HepG2 (cell line): ENCODE measurements at regions not wholly inside any gene's neighbourhood (a gene's known extent, or its start where the extent isn't known, plus 50 kb on each side); places are given as distances from the start of the nearest gene placed in this dataset.

Experiments
- ARID5B ChIP-seq: IDR thresholded peaks from 2 replicates; pipeline ENCODE4 v1.4.0; 2020; ENCODE audit warnings: mild to moderate bottlenecking, missing genetic modification reagents
- FOSL2 ChIP-seq: sonication (generic); formaldehyde crosslinking; IDR thresholded peaks from 2 replicates; pipeline ENCODE4 v1.4.0; 2020; ENCODE audit warnings: missing genetic modification reagents
- GABPA ChIP-seq, 2 experiments: IDR thresholded peaks; 2 replicates each; pipeline ENCODE4 v1.6.1; 2011 to 2016; ENCODE audit warnings: low read depth in 2 of 2, low read length in 1 of 2, missing biosample characterization in 1 of 2, missing genetic modification characterization in 1 of 2
- GATAD2A ChIP-seq: IDR thresholded peaks from 2 replicates; pipeline ENCODE4 v1.6.1; 2016
- GZF1 ChIP-seq: sonication (generic); formaldehyde crosslinking; IDR thresholded peaks from 2 replicates; pipeline ENCODE4 v1.5.1; 2020; ENCODE audit warnings: mild to moderate bottlenecking, missing genetic modification reagents
- HIVEP1 ChIP-seq: sonication (generic); formaldehyde crosslinking; IDR thresholded peaks from 2 replicates; pipeline ENCODE4 v1.4.0; 2020; ENCODE audit warnings: mild to moderate bottlenecking, missing genetic modification reagents
- MYNN ChIP-seq: sonication (generic); formaldehyde crosslinking; IDR thresholded peaks from 2 replicates; pipeline ENCODE4 v1.4.0; 2020; ENCODE audit warnings: mild to moderate bottlenecking, low read depth, missing genetic modification reagents
- PBX2 ChIP-seq: IDR thresholded peaks from 2 replicates; pipeline ENCODE4 v1.6.1; 2016; ENCODE audit warnings: control low read depth
- TOPORS ChIP-seq: sonication (generic); formaldehyde crosslinking; IDR thresholded peaks from 2 replicates; pipeline ENCODE4 v1.8.0; 2023; ENCODE audit warnings: mild to moderate bottlenecking, missing genetic modification reagents
- TP53 ChIP-seq: sonication (generic); formaldehyde crosslinking; conservative IDR thresholded peaks from 2 replicates; pipeline ENCODE4 v1.4.0; 2020; ENCODE audit warnings: missing genetic modification reagents
- ZHX2 ChIP-seq, 2 experiments: sonication (generic) in 1 of 2; formaldehyde crosslinking in 1 of 2; IDR thresholded peaks; 2 replicates each; pipeline versions ENCODE4 v1.6.1 to v1.9.0; 2014 to 2022; ENCODE audit warnings: antibody characterized with exemption in 1 of 2, borderline replicate concordance in 1 of 2, inconsistent platforms in 1 of 2, low read depth in 1 of 2, missing genetic modification reagents in 1 of 2
- ZMYM3 ChIP-seq: sonication (generic); formaldehyde crosslinking; IDR thresholded peaks from 2 replicates; pipeline ENCODE4 v1.5.1; 2020; ENCODE audit warnings: mild to moderate bottlenecking, missing genetic modification reagents
- ZMYM4 ChIP-seq: sonication (generic); formaldehyde crosslinking; IDR thresholded peaks from 2 replicates; pipeline ENCODE4 v1.8.1; 2023; ENCODE audit warnings: mild to moderate bottlenecking, missing genetic modification reagents
- ZNF160 ChIP-seq: sonication (generic); formaldehyde crosslinking; IDR thresholded peaks from 2 replicates; pipeline ENCODE4 v1.8.0; 2022; ENCODE audit warnings: mild to moderate bottlenecking, inconsistent platforms, missing genetic modification reagents
- ZNF503 ChIP-seq: sonication (generic); formaldehyde crosslinking; IDR thresholded peaks from 2 replicates; pipeline ENCODE4 v1.4.0; 2020; ENCODE audit warnings: missing genetic modification reagents
- ZNF678 ChIP-seq: sonication (generic); formaldehyde crosslinking; IDR thresholded peaks from 2 replicates; pipeline ENCODE4 v1.4.0; 2020; ENCODE audit warnings: mild to moderate bottlenecking, missing genetic modification reagents

- TF ChIP-seq ZNF160 (CRISPR knock-in tag) (no peak), ZNF678 (no peak), TP53 (CRISPR knock-in tag) (no peak), ARID5B (CRISPR knock-in tag) (peak; percentile 66), FOSL2 (peak; percentile 15; the same call in 1 of the 2 replicates), PBX2 (CRISPR knock-in tag) (no peak), ZMYM4 (CRISPR knock-in tag) (0 out of 2 replicates have a peak, but pooled peaks have one; percentile 36), MYNN (CRISPR knock-in tag) (no peak), ZNF503 (no peak), GABPA (IDR thresholded peaks at IDR 0.05; ENCODE audit: low read depth, low read length) (no peak), GABPA (CRISPR knock-in tag; IDR thresholded peaks at IDR 0.05; ENCODE audit: low read depth) (peak; percentile 76), GZF1 (no peak), GATAD2A (CRISPR knock-in tag) (peak; percentile 24; the same call in 1 of the 2 replicates), ZHX2 (IDR thresholded peaks at IDR 0.05; ENCODE audit: low read depth) (no peak), ZHX2 (CRISPR knock-in tag; IDR thresholded peaks at IDR 0.05; ENCODE audit: borderline replicate concordance) (no peak), HIVEP1 (CRISPR knock-in tag) (no peak), TOPORS (CRISPR knock-in tag) (no peak), ZMYM3 (CRISPR knock-in tag) (peak; percentile 61; the same call in 1 of the 2 replicates)
These were observed 146.7 kb downstream of the LRATD1 start (continued) for GRCh38 chr2:14779252-14779651.
